HEK293 (cell line): ENCODE measurements at regions not wholly inside any gene's neighbourhood (a gene's known extent, or its start where the extent isn't known, plus 50 kb on each side); places are given as distances from the start of the nearest gene placed in this dataset.

Experiments
- CTCF ChIA-PET: fragments of 350-600 bp; formaldehyde crosslinking; extraction: SDS; loops from one replicate; lab custom pipeline; 2021; ENCODE audit warnings: antibody characterized with exemption; lab: Yijun Ruan, JAX
- POLR2A ChIA-PET: fragments of 300-600 bp; formaldehyde crosslinking; extraction: SDS; loops from one replicate; lab custom pipeline; 2020; ENCODE audit warnings: antibody characterized with exemption, inconsistent platforms; lab: Yijun Ruan, JAX
- H3K27ac ChIP-seq: fragments of 200-500 bp; sonication (Bioruptor generic); 2 replicates; pipeline ENCODE4 v1.5.1; 2014; ENCODE audit warnings: low read depth, low read length, control low read depth, inconsistent platforms; ENCODE audit errors: extremely low read depth
- H3K36me3 ChIP-seq, 2 experiments: fragments of 200-500 bp in 1 of 2; sonication (Bioruptor generic) in 1 of 2; 1 replicate in 1 of 2; 2 replicates in 1 of 2; pipeline ENCODE4 v1.5.1; 2014 to 2017; ENCODE audit warnings: inconsistent platforms in 2 of 2, low read length in 2 of 2; ENCODE audit not compliant: control insufficient read depth in 2 of 2, insufficient read depth in 1 of 2
- H3K4me1 ChIP-seq: fragments of 200-500 bp; sonication (Bioruptor generic); 2 replicates; pipeline ENCODE4 v1.5.1; 2014; ENCODE audit warnings: mild to moderate bottlenecking, low read length, inconsistent platforms; ENCODE audit not compliant: control insufficient read depth, insufficient read depth
- H3K4me3 ChIP-seq: 2 replicates; pipeline ENCODE4 v1.5.1; 2011; ENCODE audit warnings: low read depth, mild to moderate bottlenecking, control low read depth, low read length, moderate library complexity
- H3K9me3 ChIP-seq: fragments of 200-500 bp; sonication (Bioruptor generic); 2 replicates; pipeline ENCODE4 v1.5.1; 2014; ENCODE audit warnings: low read depth, low read length, inconsistent platforms; ENCODE audit not compliant: control insufficient read depth, insufficient read depth
- FEZF1 ChIP-seq: fragments of 450-650 bp; formaldehyde crosslinking; IDR thresholded peaks from 2 replicates; pipeline ENCODE4 v1.5.1; 2016; ENCODE audit warnings: missing biosample characterization, missing genetic modification characterization
- PRDM10 ChIP-seq: fragments of 450-650 bp; formaldehyde crosslinking; IDR thresholded peaks from 2 replicates; pipeline ENCODE4 v1.5.1; 2016; ENCODE audit warnings: missing biosample characterization, missing genetic modification characterization
- SCRT1 ChIP-seq: fragments of 450-650 bp; formaldehyde crosslinking; IDR thresholded peaks from 2 replicates; pipeline ENCODE4 v1.5.1; 2016; ENCODE audit warnings: missing biosample characterization, missing genetic modification characterization, borderline replicate concordance
- SCRT2 ChIP-seq: fragments of 450-650 bp; formaldehyde crosslinking; IDR thresholded peaks from 2 replicates; pipeline ENCODE4 v1.5.1; 2016; ENCODE audit warnings: missing biosample characterization, missing genetic modification characterization
- SP7 ChIP-seq: fragments of 450-650 bp; formaldehyde crosslinking; IDR thresholded peaks from 2 replicates; pipeline ENCODE4 v1.5.1; 2016; ENCODE audit warnings: missing biosample characterization, missing genetic modification characterization
- TRIM28 ChIP-seq: IDR thresholded peaks from 2 replicates; pipeline ENCODE4 v1.6.1; 2011; ENCODE audit warnings: low read length, control low read depth, borderline replicate concordance
- ZBTB11 ChIP-seq: fragments of 450-650 bp; formaldehyde crosslinking; conservative IDR thresholded peaks from 2 replicates; pipeline ENCODE4 v1.5.1; 2016; ENCODE audit warnings: low read depth, missing biosample characterization, missing genetic modification characterization
- ZBTB21 ChIP-seq: fragments of 450-650 bp; formaldehyde crosslinking; IDR thresholded peaks from 2 replicates; pipeline ENCODE4 v1.5.1; 2017; ENCODE audit warnings: missing biosample characterization, missing genetic modification characterization
- ZNF248 ChIP-seq: fragments of 450-650 bp; formaldehyde crosslinking; IDR thresholded peaks from 2 replicates; pipeline ENCODE4 v1.5.1; 2017; ENCODE audit warnings: missing biosample characterization, missing genetic modification characterization
- ZNF302 ChIP-seq: fragments of 450-650 bp; formaldehyde crosslinking; IDR thresholded peaks from 2 replicates; pipeline ENCODE4 v1.5.1; 2016; ENCODE audit warnings: missing biosample characterization, missing genetic modification characterization, low read depth
- ZNF354C ChIP-seq: fragments of 450-650 bp; formaldehyde crosslinking; IDR thresholded peaks from 2 replicates; pipeline ENCODE4 v1.5.1; 2016; ENCODE audit warnings: missing biosample characterization, missing genetic modification characterization, low read depth, borderline replicate concordance
- ZNF473 ChIP-seq: fragments of 450-650 bp; formaldehyde crosslinking; IDR thresholded peaks from 2 replicates; pipeline ENCODE4 v1.5.1; 2017; ENCODE audit warnings: missing biosample characterization, missing genetic modification characterization
- ZNF600 ChIP-seq: fragments of 450-650 bp; formaldehyde crosslinking; IDR thresholded peaks from 2 replicates; pipeline ENCODE4 v1.5.1; 2016; ENCODE audit warnings: missing biosample characterization, missing genetic modification characterization

- Histone ChIP-seq H3K4me3 (no peak overlapping the region), H3K27ac (no peak overlapping the region), H3K9me3 (no peaks in the 10 kb centered on the region), H3K4me1 (no peaks in the 10 kb centered on the region), H3K36me3 (no peaks in the 10 kb centered on the region)
- TF ChIP-seq SP7 (no peak), ZNF473 (no peak), ZNF600 (tag by site-specific recombination) (no peak), FEZF1 (tag by site-specific recombination) (no peak), ZNF248 (no peak), TRIM28 (no peak)
- POLR2A ChIA-PET: no interaction called here
- CTCF ChIA-PET: no interaction called here
Observed at GRCh38 chr6:6418421-6418820, 98.0 kb upstream of the F13A1 start.

- no peaks in the 10 kb centered on the region for H3K36me3 ChIP-seq
- CTCF ChIA-PET: interaction anchor here (1.2 kb wide), 1 partner anchor 75 kb away, joined by 3 read pairs; no protein-coding TSS in a partner anchor
- TF ChIP-seq PRDM10 (tag by site-specific recombination) (no peak), SCRT1 (tag by site-specific recombination) (0 out of 2 replicates have a peak, but pooled peaks have one; percentile 31), SCRT2 (tag by site-specific recombination) (peak; percentile 64)
- H3K4me3 ChIP-seq: no peak overlapping the region
- no peaks in the 10 kb centered on the region for H3K4me1 ChIP-seq
- no peak overlapping the region for H3K27ac ChIP-seq
- no peaks in the 10 kb centered on the region for H3K9me3 ChIP-seq
- POLR2A ChIA-PET: no interaction called here
Observed at GRCh38 chr6:6420107-6420506, 99.6 kb upstream of the F13A1 start.

GRCh38 chr6:6434151-6434550 lies 113.7 kb upstream of the F13A1 start:
- H3K9me3 ChIP-seq: no peaks in the 10 kb centered on the region
- no peaks in the 10 kb centered on the region for H3K36me3 ChIP-seq
- TF ChIP-seq ZBTB21 (no peak), ZNF354C (tag by site-specific recombination) (no peak), ZNF302 (tag by site-specific recombination) (no peak), ZBTB11 (tag by site-specific recombination) (no peak)
- H3K4me1 ChIP-seq: no peaks in the 10 kb centered on the region
- no peak overlapping the region for H3K27ac ChIP-seq
- ChIA-PET POLR2A (no interaction called here), CTCF (interaction anchor here (0.6 kb wide), 1 partner anchor 49 kb away, joined by 3 read pairs; no protein-coding TSS in a partner anchor)
- no peak overlapping the region for H3K4me3 ChIP-seq
